ENCODE measurements at regions not wholly inside any gene's neighbourhood (a gene's known extent, or its start where the extent isn't known, plus 50 kb on each side); places are given as distances from the start of the nearest gene placed in this dataset.

DNA sequence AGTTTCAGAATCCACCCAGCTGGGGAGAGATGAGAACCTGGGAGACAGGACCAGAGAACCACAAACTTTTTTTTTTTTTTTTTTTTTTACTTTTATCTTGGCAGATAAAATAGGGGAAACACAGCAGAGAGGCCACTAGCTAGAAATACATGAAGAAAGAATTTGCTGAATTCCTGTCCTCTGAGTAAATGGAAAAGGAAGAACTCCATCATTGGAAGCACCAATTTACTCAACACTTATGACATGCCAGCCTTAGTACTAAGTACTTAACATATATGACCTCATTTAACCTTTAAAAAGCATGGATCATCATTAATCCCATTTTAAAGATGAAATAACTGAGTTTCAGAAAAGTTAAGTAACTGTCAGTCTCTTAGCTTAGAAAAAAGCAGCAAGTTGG lies 343.0 kb upstream of the NPSR1 start:
- TF ChIP-seq GTF2F1 (IDR thresholded peaks at IDR 0.05; ENCODE audit: borderline replicate concordance, low read depth, low read length) (no peak), JUND (IDR thresholded peaks at IDR 0.05; ENCODE audit: low read length) (no peak), SIN3A (conservative IDR thresholded peaks at IDR 0.05 in 1 of 2, IDR thresholded peaks at IDR 0.05 in 1 of 2; ENCODE audit: low read depth in 1 of 2, low read length in 2 of 2) (no peak), BCL11A (IDR thresholded peaks at IDR 0.05; ENCODE audit: low read depth in 2 of 2, low read length in 2 of 2) (no peak), SUZ12 (IDR thresholded peaks at IDR 0.05; ENCODE audit: low read length) (no peak), GABPA (IDR thresholded peaks at IDR 0.05; ENCODE audit: borderline replicate concordance, insufficient read depth, low read length) (no peak), EP300 (IDR thresholded peaks at IDR 0.05; ENCODE audit: borderline replicate concordance in 1 of 2, low read depth in 2 of 2, low read length in 2 of 2) (no peak), CTBP2 (IDR thresholded peaks at IDR 0.05; ENCODE audit: borderline replicate concordance, insufficient read depth, insufficient read length, low read length) (no peak)
- no peak overlapping the region for H2AFZ ChIP-seq (ENCODE audit: low read length)
- ChIA-PET CTCF (ENCODE audit: partially characterized antibody) (interaction anchor here (1.2 kb wide), 1 partner anchor 176 kb away, joined by 3 read pairs; no protein-coding TSS in a partner anchor), POLR2A (ENCODE audit: partially characterized antibody) (no interaction called here)
- no peaks in the 10 kb centered on the region for H3K36me3 ChIP-seq (ENCODE audit: control insufficient read depth in 2 of 4, insufficient read depth in 4 of 4, low read length in 3 of 4)
- FAIRE-seq: no peak
- H3K4me2 ChIP-seq (ENCODE audit: insufficient read depth in 1 of 2, low read depth in 2 of 2, low read length in 2 of 2): no peak overlapping the region
- H3K4me1 ChIP-seq (replicated peaks in 1 of 4; ENCODE audit: control insufficient read depth in 3 of 4, insufficient read depth in 4 of 4, low read length in 3 of 4): no peaks in the 10 kb centered on the region
- H3K23me2 ChIP-seq (ENCODE audit: low read depth, low read length): no peaks in the 10 kb centered on the region
- H2BK20ac ChIP-seq (ENCODE audit: low read length): no peak overlapping the region
- H3K4ac ChIP-seq (replicated peaks; ENCODE audit: insufficient read length, low read depth, low read length): no peak overlapping the region
- H2AK5ac ChIP-seq (ENCODE audit: low read depth, low read length): no peak overlapping the region
- no peaks in the 10 kb centered on the region for H3K79me1 ChIP-seq (ENCODE audit: low read depth, low read length)
- no peak overlapping the region for H4K91ac ChIP-seq (replicated peaks; ENCODE audit: insufficient read length, low read length)
- no peak overlapping the region for H4K5ac ChIP-seq (ENCODE audit: insufficient read length, low read depth, low read length)
- H2BK5ac ChIP-seq (ENCODE audit: low read depth, low read length): no peak overlapping the region
- H3K56ac ChIP-seq (replicated peaks; ENCODE audit: insufficient read length, low read depth, low read length): no peak overlapping the region
- H2BK120ac ChIP-seq (replicated peaks; ENCODE audit: low read depth, low read length): no peak overlapping the region
- H4K8ac ChIP-seq (ENCODE audit: extremely low read depth, insufficient read depth, low read length): no peak overlapping the region
- H3K4me3 ChIP-seq (ENCODE audit: extremely low read depth in 1 of 4, insufficient read depth in 2 of 4, low read depth in 3 of 4, low read length in 4 of 4): no peak overlapping the region
- H3K27me3 ChIP-seq (replicated peaks in 1 of 4; ENCODE audit: control insufficient read depth in 3 of 4, extremely low read depth in 1 of 4, insufficient read depth in 3 of 4, low read length in 3 of 4): no peaks in the 10 kb centered on the region
- H2BK12ac ChIP-seq (ENCODE audit: low read depth, low read length): no peak overlapping the region
- no peak overlapping the region for H3K18ac ChIP-seq (ENCODE audit: extremely low read depth, low read length)
- peaks cover 5 to 15% of the 10 kb centered on the region in 2 experiments; a peak in 2 of 4 replicates for H3K9me3 ChIP-seq (ENCODE audit: insufficient read depth in 2 of 2, low read depth in 1 of 2, low read length in 1 of 2)
- H3K14ac ChIP-seq (ENCODE audit: insufficient read length): no peak overlapping the region
- no peaks in the 10 kb centered on the region for H3K79me2 ChIP-seq (ENCODE audit: control insufficient read depth in 1 of 2, insufficient read depth in 2 of 2, low read length in 2 of 2)
- DNase-seq (ENCODE audit: low read depth in 1 of 2, low spot score in 2 of 2): no peak
- no peak overlapping the region for H3K23ac ChIP-seq (ENCODE audit: insufficient read length)
- no peak overlapping the region for H3K9ac ChIP-seq (replicated peaks in 1 of 4; ENCODE audit: extremely low read depth in 1 of 4, low read depth in 3 of 4, low read length in 3 of 4)
- no peak overlapping the region for H3K27ac ChIP-seq (ENCODE audit: low read depth, low read length)
- no peaks in the 10 kb centered on the region for H4K20me1 ChIP-seq (replicated peaks in 1 of 2; ENCODE audit: control insufficient read depth in 1 of 2, insufficient read depth in 2 of 2, low read length in 2 of 2)
- H2BK15ac ChIP-seq (ENCODE audit: low read length): no peak overlapping the region

Measured in H1 (cell line).